Heart left ventricle (tissue), 16 donors: ENCODE measurements at regions not wholly inside any gene's neighbourhood (a gene's known extent, or its start where the extent isn't known, plus 50 kb on each side); places are given as distances from the start of the nearest gene placed in this dataset.

Experiments used
- ATAC-seq, 4 donors: fragments of 200-7000 bp; cut with Tn5 transposase; one replicate each; pipeline ENCODE4 v1.9.1; 2020 to 2022; ENCODE audit warnings: moderate library complexity in 4 of 4, mild to moderate bottlenecking in 3 of 4, moderate number of reproducible peaks in 1 of 4
- DNase-seq, 5 donors: peaks; one replicate each; pipeline ENCODE4 v3.0.0-alpha.2; 2020
- H3K27ac ChIP-seq, 12 donors: fragments of 200-600 bp; sonication (generic) in 4 of 12; one replicate each; pipeline versions ENCODE4 v1.5.0 to v1.8.0; 2016 to 2022; ENCODE audit warnings: mild to moderate bottlenecking in 2 of 12
- H3K27me3 ChIP-seq, 9 donors: fragments of 200-600 bp; sonication (generic) in 2 of 9; one replicate each; pipeline versions ENCODE4 v1.5.1 to v1.8.0; 2016 to 2022; ENCODE audit warnings: mild to moderate bottlenecking in 3 of 9
- H3K36me3 ChIP-seq, 9 donors: fragments of 200-600 bp; sonication (generic) in 2 of 9; one replicate each; pipeline versions ENCODE4 v1.5.0 to v1.8.0; 2018 to 2022; ENCODE audit warnings: mild to moderate bottlenecking in 2 of 9
- H3K4me1 ChIP-seq, 12 donors: fragments of 200-600 bp; sonication (generic) in 4 of 12; one replicate each; pipeline versions ENCODE4 v1.5.0 to v1.8.0; 2016 to 2022; ENCODE audit warnings: mild to moderate bottlenecking in 3 of 12
- H3K4me3 ChIP-seq, 12 donors: fragments of 200-600 bp; sonication (generic) in 4 of 12; one replicate each; pipeline versions ENCODE4 v1.5.0 to v1.8.0; 2017 to 2022; ENCODE audit warnings: mild to moderate bottlenecking in 9 of 12, moderate library complexity in 4 of 12
- H3K9me3 ChIP-seq, 12 donors: fragments of 200-600 bp; sonication (generic) in 4 of 12; one replicate each; pipeline versions ENCODE4 v1.5.0 to v1.8.0; 2016 to 2022; ENCODE audit warnings: mild to moderate bottlenecking in 1 of 12
- CTCF ChIP-seq, 12 donors: fragments of 200-600 bp; sonication (generic) in 4 of 12; IDR thresholded peaks; one replicate each; pipeline versions ENCODE4 v1.5.0 to v1.8.0; 2018 to 2022; ENCODE audit warnings: antibody characterized with exemption in 12 of 12, mild to moderate bottlenecking in 5 of 12
- POLR2A ChIP-seq, 2 donors: fragments of 450-650 bp; IDR thresholded peaks; one replicate each; pipeline ENCODE4 v1.6.1; 2017; ENCODE audit warnings: antibody characterized with exemption in 2 of 2, mild to moderate bottlenecking in 2 of 2, moderate library complexity in 2 of 2
- WGBS, 4 donors: extraction: QIAGEN DNeasy Blood & Tissue Kit in 2 of 4; methylation state at CpG; one replicate each; pipeline versions ENCODE4 v1.1.5 to v1.1.7; 2013 to 2018; 5-methylcytosine and 5-hydroxymethylcytosine counted together
- intact Hi-C, 10 donors: fragments of 100-400 bp; cut with DNase I; formaldehyde crosslinking; loops; one replicate each; pipeline versions ENCODE4 v1.11.1 to v1.14.2; 2022
- donor health status: ischemic (EF 13 %, LVEDD 7.1; RV severe dilation, severe dysfunction).
- donor health status: healthy with polysubstance abuse.
- donor health status: DM: no; HTN: yes; CAD: no.
- donor health status: DM: no; HTN: no; CAD: no.
- donor health status: ischemic (EF 25% LVEDD 6.9; RV normal size, moderate dysfunction).
- donor health status: ischemic (EF 25% LVEDD 5.7; RV mildly dilated, moderate dysfunction).
- donor health status: healthy.
- donor health status: DM: yes; HTN: yes; CAD: no.
- donor health status: ischemic (EF 35%, LVEDD 5.7; RV mildly dilated, moderate dysfunction).
- donor health status: nonischemic (EF 11% LVEDD 7.7; RV severe dilation, severe dysfunction).
- donor health status: DM: yes; HTN: yes; CAD: no.
- donor health status: PGD.
- donor health status: ischemic (EF 29% LVEDD 5.4; RV normal size, mild dysfunction).
- donor health status: nonischemic (EF 23%, LVEDD 6.1; RV moderate dilation, normal function).

- 77 to 91% (median 85%) methylated on average over 1 of the region's 1 CpG for WGBS, 4 donors
- H3K4me1 ChIP-seq, result no peaks in the 10 kb centered on the region
- H3K4me3 ChIP-seq, result no peak overlapping the region
- TF ChIP-seq POLR2A (IDR thresholded peaks at IDR 0.05), result no peak
- TF ChIP-seq CTCF (IDR thresholded peaks at IDR 0.05), result no peak
- ATAC-seq (no peak), DNase-seq (no peak)
- intact Hi-C loops, result no loop called here
- H3K36me3 ChIP-seq, result no peaks in the 10 kb centered on the region
- H3K27me3 ChIP-seq, result peaks cover 0 to 22% (median 0%) of the 10 kb centered on the region in 9 donors
- peaks cover 0 to 6% (median 0%) of the 10 kb centered on the region in 12 donors for H3K9me3 ChIP-seq
- no peak overlapping the region for H3K27ac ChIP-seq
These were observed 68.2 kb upstream of the NTRK3 start for GRCh38 chr15:88324741-88325065.

GRCh38 chr15:88323976-88324740, 67.6 kb upstream of the NTRK3 start:
- WGBS, 4 donors, result 71 to 79% (median 76%) methylated on average over 11 to 18 of the region's 18 CpGs
- no peak for DNase-seq
- Histone ChIP-seq H3K36me3 (no peaks in the 10 kb centered on the region), H3K4me1 (no peaks in the 10 kb centered on the region), H3K9me3 (peaks cover 0 to 6% (median 0%) of the 10 kb centered on the region in 12 donors), H3K27ac (no peak overlapping the region), H3K27me3 (peaks cover 0 to 22% (median 0%) of the 10 kb centered on the region in 9 donors), H3K4me3 (no peak overlapping the region)
- TF ChIP-seq CTCF (IDR thresholded peaks at IDR 0.05), result no peak
- TF ChIP-seq POLR2A (IDR thresholded peaks at IDR 0.05), result no peak
- ATAC-seq, result no peak
- intact Hi-C loops, result no loop called here

- no peak overlapping the region for H3K4me3 ChIP-seq
- WGBS, 4 donors, result 57 to 67% (median 64%) methylated on average over 7 to 8 of the region's 8 CpGs
- intact Hi-C loops, result no loop called here
- H3K9me3 ChIP-seq, result peaks cover 0 to 6% (median 0%) of the 10 kb centered on the region in 12 donors
- no peaks in the 10 kb centered on the region for H3K4me1 ChIP-seq
- ATAC-seq (no peak), DNase-seq (no peak)
- no peaks in the 10 kb centered on the region for H3K36me3 ChIP-seq
- H3K27me3 ChIP-seq, result peaks cover 0 to 22% (median 0%) of the 10 kb centered on the region in 9 donors
- TF ChIP-seq POLR2A (IDR thresholded peaks at IDR 0.05), result no peak
- TF ChIP-seq CTCF (IDR thresholded peaks at IDR 0.05), result no peak
- H3K27ac ChIP-seq, result no peak overlapping the region
These were observed 66.9 kb upstream of the NTRK3 start for GRCh38 chr15:88323468-88323867.

GRCh38 chr15:88322461-88322860, 65.9 kb upstream of the NTRK3 start:
- DNase-seq (no peak), ATAC-seq (no peak)
- TF ChIP-seq POLR2A (IDR thresholded peaks at IDR 0.05) (no peak), CTCF (IDR thresholded peaks at IDR 0.05) (no peak)
- peaks cover 0 to 22% (median 0%) of the 10 kb centered on the region in 9 donors for H3K27me3 ChIP-seq
- no peaks in the 10 kb centered on the region for H3K36me3 ChIP-seq
- no peak overlapping the region for H3K4me3 ChIP-seq
- peaks cover 0 to 6% (median 0%) of the 10 kb centered on the region in 12 donors for H3K9me3 ChIP-seq
- H3K27ac ChIP-seq, result no peak overlapping the region
- WGBS, 4 donors, result 75 to 82% (median 80%) methylated on average over 3 of the region's 3 CpGs
- intact Hi-C loops, result no loop called here
- H3K4me1 ChIP-seq, result no peaks in the 10 kb centered on the region
